Parathyroid adenoma (tissue), 2 donors: ENCODE measurements at regions not wholly inside any gene's neighbourhood (a gene's known extent, or its start where the extent isn't known, plus 50 kb on each side); places are given as distances from the start of the nearest gene placed in this dataset.

Experiments used
- H2AFZ ChIP-seq: fragments of 300-600 bp; sonication (generic); one replicate; pipeline ENCODE4 v1.7.0; 2017; ENCODE audit warnings: antibody characterized with exemption, mild to moderate bottlenecking
- H3K27ac ChIP-seq: fragments of 300-600 bp; sonication (generic); one replicate; pipeline ENCODE4 v1.7.0; 2017
- H3K27me3 ChIP-seq: fragments of 300-600 bp; sonication (generic); one replicate; pipeline ENCODE4 v1.7.0; 2017; ENCODE audit warnings: low read length; ENCODE audit not compliant: control insufficient read depth, insufficient read depth
- H3K36me3 ChIP-seq: fragments of 300-600 bp; sonication (generic); one replicate; pipeline ENCODE4 v1.7.0; 2017; ENCODE audit warnings: low read length; ENCODE audit not compliant: control insufficient read depth, insufficient read depth
- H3K4me1 ChIP-seq: fragments of 300-600 bp; sonication (generic); one replicate; pipeline ENCODE4 v1.7.0; 2017; ENCODE audit warnings: control low read depth
- H3K4me2 ChIP-seq: fragments of 300-600 bp; sonication (generic); one replicate; pipeline ENCODE4 v1.7.0; 2017; ENCODE audit warnings: low read length
- H3K4me3 ChIP-seq: fragments of 300-600 bp; sonication (generic); one replicate; pipeline ENCODE4 v1.7.0; 2017; ENCODE audit warnings: low read depth, low read length
- H3K79me2 ChIP-seq: fragments of 300-600 bp; sonication (generic); one replicate; pipeline ENCODE4 v1.7.0; 2017; ENCODE audit warnings: control low read depth
- H3K9ac ChIP-seq: fragments of 300-600 bp; sonication (generic); one replicate; pipeline ENCODE4 v1.7.0; 2017; ENCODE audit warnings: mild to moderate bottlenecking
- H3K9me3 ChIP-seq: fragments of 300-600 bp; sonication (generic); one replicate; pipeline ENCODE4 v1.7.0; 2017; ENCODE audit warnings: low read length; ENCODE audit not compliant: control insufficient read depth
- TF ChIP-seq, protein P1 (sequence below): fragments of 300-600 bp; sonication (generic); IDR thresholded peaks from one replicate; pipeline ENCODE4 v1.7.0; 2017; ENCODE audit warnings: antibody characterized with exemption, mild to moderate bottlenecking
- donor health status: primary hyperparathyroidism.

DNA sequence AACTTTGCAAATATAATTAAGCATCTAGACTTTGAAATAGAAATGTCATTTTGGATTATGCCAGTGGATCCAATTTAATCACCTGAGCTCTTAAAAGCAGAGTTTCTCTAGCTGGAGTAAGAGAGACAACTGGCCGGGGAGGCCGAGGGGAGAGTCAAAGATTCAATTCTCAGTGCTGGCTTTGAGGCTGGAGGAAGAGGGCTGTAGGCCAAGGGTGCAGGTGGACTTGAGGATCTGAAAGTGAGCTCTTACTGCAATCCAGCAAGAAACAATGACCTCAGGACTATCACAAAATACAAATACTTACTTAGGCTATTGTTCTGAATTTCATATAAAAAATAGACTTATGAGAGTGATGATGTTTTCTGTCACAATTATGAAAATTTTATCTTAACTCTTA, 814.5 kb downstream of the CBLN2 start:
- Histone ChIP-seq H3K9ac (no peak overlapping the region), H3K9me3 (no peaks in the 10 kb centered on the region), H3K27me3 (no peaks in the 10 kb centered on the region), H3K4me1 (no peaks in the 10 kb centered on the region), H3K79me2 (no peaks in the 10 kb centered on the region), H3K4me3 (no peak overlapping the region), H3K4me2 (no peak overlapping the region), H2AFZ (no peak overlapping the region), H3K36me3 (no peaks in the 10 kb centered on the region), H3K27ac (no peak overlapping the region)
- TF ChIP-seq, protein P1, sequence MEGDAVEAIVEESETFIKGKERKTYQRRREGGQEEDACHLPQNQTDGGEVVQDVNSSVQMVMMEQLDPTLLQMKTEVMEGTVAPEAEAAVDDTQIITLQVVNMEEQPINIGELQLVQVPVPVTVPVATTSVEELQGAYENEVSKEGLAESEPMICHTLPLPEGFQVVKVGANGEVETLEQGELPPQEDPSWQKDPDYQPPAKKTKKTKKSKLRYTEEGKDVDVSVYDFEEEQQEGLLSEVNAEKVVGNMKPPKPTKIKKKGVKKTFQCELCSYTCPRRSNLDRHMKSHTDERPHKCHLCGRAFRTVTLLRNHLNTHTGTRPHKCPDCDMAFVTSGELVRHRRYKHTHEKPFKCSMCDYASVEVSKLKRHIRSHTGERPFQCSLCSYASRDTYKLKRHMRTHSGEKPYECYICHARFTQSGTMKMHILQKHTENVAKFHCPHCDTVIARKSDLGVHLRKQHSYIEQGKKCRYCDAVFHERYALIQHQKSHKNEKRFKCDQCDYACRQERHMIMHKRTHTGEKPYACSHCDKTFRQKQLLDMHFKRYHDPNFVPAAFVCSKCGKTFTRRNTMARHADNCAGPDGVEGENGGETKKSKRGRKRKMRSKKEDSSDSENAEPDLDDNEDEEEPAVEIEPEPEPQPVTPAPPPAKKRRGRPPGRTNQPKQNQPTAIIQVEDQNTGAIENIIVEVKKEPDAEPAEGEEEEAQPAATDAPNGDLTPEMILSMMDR: no peak

DNA sequence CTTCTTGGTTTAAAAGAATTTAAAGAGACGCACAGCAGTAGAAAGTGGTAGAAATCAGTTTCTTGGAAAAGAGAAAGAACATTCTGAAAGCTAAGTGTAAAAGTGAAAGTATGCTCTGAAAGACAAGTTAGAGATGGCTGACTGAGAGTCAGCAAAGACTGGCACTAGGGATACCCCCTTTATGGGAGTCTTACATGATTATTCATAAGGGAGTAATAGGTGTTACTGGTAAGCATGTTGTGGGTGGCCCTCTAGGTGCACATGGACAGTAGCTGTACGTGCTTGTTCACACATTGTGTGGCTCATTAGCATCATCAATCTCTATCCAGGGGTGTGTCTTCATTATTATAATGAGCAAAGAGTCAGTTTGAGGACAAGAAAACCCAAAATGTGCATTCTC, 816.2 kb downstream of the CBLN2 start:
- no peak overlapping the region for H3K4me2 ChIP-seq
- H3K4me1 ChIP-seq: no peaks in the 10 kb centered on the region
- no peak overlapping the region for H3K27ac ChIP-seq
- no peaks in the 10 kb centered on the region for H3K36me3 ChIP-seq
- no peaks in the 10 kb centered on the region for H3K9me3 ChIP-seq
- no peak overlapping the region for H3K4me3 ChIP-seq
- H3K79me2 ChIP-seq: no peaks in the 10 kb centered on the region
- no peak overlapping the region for H3K9ac ChIP-seq
- H2AFZ ChIP-seq: no peak overlapping the region
- TF ChIP-seq, protein P1: no peak
- no peaks in the 10 kb centered on the region for H3K27me3 ChIP-seq

DNA sequence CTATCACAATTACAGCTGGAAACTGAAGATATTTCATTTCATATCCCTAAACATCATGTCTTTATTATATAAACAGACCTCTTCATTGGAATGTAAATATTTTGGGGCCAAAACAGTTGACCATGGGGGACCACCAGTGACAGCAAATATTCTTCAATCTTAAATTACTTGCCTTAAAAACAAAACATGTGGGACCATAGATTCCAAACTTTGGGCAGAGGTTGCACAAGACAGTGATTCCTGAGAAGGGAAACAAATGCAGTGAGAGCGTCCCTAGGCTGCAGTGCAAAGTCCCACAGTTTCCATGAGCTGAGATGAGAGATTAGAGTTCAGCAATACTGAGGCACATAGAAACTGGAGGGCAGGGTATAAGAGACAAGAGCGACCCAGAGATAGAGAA, 818.9 kb downstream of the CBLN2 start:
- Histone ChIP-seq H3K4me3 (no peak overlapping the region), H3K9me3 (no peaks in the 10 kb centered on the region), H3K4me2 (no peak overlapping the region), H3K9ac (no peak overlapping the region), H3K36me3 (no peaks in the 10 kb centered on the region), H3K4me1 (no peaks in the 10 kb centered on the region), H3K27me3 (no peaks in the 10 kb centered on the region), H3K79me2 (no peaks in the 10 kb centered on the region), H2AFZ (no peak overlapping the region), H3K27ac (no peak overlapping the region)
- TF ChIP-seq, protein P1: no peak

DNA sequence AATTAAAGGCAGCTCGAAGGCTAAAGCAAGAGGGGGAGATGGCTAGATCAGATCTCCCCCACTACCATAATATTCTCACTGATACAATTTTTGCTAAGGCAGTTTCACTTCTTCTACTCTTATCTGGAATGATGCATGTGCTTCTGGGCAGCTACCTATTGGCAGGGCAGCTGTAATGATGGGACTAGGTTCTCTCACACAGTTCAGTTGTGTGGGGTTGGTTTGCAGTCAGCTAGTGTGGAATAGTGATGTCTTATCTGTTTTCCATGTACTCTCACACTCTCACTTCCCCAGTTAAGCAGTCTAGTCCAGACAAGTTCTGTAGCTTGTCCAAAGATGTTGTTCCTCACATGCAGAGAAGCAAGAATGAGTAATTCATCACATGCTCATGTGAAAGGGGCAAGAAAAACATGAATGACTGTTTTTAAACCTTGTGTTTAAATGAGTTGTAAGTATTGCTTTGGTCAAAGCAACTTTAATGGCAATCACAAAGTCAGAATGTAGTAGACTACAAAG, 836.1 kb downstream of the CBLN2 start:
- H3K4me1 ChIP-seq: no peaks in the 10 kb centered on the region
- no peak overlapping the region for H3K4me3 ChIP-seq
- no peak overlapping the region for H3K4me2 ChIP-seq
- H2AFZ ChIP-seq: no peak overlapping the region
- no peaks in the 10 kb centered on the region for H3K79me2 ChIP-seq
- H3K27me3 ChIP-seq: no peaks in the 10 kb centered on the region
- no peak overlapping the region for H3K9ac ChIP-seq
- no peak overlapping the region for H3K27ac ChIP-seq
- H3K9me3 ChIP-seq: no peaks in the 10 kb centered on the region
- no peaks in the 10 kb centered on the region for H3K36me3 ChIP-seq
- TF ChIP-seq, protein P1: no peak

DNA sequence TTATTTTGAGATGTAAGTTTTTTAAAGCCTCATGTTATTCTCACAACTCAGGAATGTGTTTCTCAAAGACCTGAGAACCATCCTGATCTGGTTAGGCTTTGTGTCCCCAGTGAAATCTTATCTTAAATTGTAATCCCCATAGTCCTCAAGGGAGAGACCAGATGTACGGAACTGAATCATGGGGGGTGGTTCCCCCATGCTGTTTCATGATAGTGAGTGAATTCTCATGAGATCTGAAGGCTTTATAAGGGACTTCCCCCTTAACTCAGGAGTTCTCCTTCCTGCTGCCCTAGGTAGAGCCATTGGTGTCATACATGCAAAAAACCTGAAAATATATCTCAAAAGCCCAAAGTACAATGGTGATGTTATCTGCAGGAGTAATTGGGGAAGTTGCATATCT, 836.7 kb downstream of the CBLN2 start:
- TF ChIP-seq, protein P1: no peak
- Histone ChIP-seq H3K9ac (no peak overlapping the region), H3K79me2 (no peaks in the 10 kb centered on the region)

More for the DNA sequence above, 836.7 kb downstream of the CBLN2 start:
- H3K4me2 ChIP-seq: no peak overlapping the region
- no peak overlapping the region for H3K4me3 ChIP-seq
- H3K4me1 ChIP-seq: no peaks in the 10 kb centered on the region
- no peaks in the 10 kb centered on the region for H3K9me3 ChIP-seq
- no peaks in the 10 kb centered on the region for H3K36me3 ChIP-seq
- H3K27ac ChIP-seq: no peak overlapping the region
- no peaks in the 10 kb centered on the region for H3K27me3 ChIP-seq
- H2AFZ ChIP-seq: no peak overlapping the region
